DMS 273 (cell line): ENCODE measurements at regions not wholly inside any gene's neighbourhood (a gene's known extent, or its start where the extent isn't known, plus 50 kb on each side); places are given as distances from the start of the nearest gene placed in this dataset.
"Not testable (repeated sequence)": the region's sequence is repeated elsewhere in the genome, so short reads cannot be mapped to it uniquely, and the experiment has no call there.

Experiments
- DNase-seq: peaks from one replicate; lab custom pipeline; 2025; ENCODE audit not compliant: unreplicated experiment; lab: John Stamatoyannopoulos, UW

DNA sequence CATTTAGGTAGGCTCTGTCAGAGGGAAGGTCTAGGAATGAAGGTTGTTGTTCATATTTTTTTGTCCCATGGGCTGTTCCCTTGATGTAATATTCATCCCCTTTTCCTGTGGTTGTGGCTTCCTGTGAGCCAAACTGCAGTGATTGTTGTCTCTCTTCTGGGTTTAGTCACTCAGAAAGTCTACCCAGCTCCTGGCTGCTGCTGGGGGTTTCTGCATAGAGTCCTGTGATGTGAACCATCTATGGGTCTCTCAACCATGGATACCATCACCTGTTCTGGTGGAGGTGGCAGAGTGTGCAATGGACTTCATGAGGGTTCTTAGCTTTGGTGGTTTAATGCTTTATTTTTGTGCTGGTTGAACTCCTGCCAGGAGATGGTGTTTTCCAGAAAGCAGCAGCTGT is 122.8 kb downstream of the ZC4H2 start:
- DNase-seq: no peak

DNA sequence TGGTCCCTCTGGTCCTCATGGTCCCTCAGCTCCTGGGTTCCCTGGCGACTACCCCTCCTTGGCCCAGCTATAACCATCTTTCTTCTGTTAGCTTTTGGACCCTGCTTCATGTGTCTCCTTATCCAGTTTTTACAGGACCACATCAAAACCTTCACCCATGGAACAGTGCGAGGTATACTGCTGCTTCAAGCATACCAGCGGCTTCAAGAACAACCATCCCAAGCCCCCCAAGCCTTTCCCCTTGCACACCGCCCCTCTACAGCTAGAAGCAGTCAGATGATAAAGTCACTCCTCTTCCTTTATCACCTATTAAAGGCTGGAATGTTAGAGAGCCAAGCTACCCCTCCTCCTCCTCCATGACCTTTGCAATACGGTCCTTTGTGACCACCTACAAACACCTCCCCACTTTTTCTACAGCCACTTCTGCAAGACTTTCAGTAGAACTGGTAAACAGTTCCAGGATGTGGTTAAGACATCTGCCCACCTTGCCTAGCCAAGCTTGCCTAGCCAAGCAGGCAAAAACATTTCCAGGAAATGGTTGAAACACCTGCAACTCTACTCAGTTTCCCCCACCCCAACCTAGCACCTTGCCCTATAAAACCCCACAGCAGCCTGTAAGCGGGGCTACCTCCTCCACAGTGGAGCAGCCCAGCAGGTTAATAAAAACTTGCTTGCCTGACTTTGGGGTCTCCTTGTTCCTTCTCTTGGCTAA is 125.7 kb downstream of the ZC4H2 start:
- no peak for DNase-seq

DNA sequence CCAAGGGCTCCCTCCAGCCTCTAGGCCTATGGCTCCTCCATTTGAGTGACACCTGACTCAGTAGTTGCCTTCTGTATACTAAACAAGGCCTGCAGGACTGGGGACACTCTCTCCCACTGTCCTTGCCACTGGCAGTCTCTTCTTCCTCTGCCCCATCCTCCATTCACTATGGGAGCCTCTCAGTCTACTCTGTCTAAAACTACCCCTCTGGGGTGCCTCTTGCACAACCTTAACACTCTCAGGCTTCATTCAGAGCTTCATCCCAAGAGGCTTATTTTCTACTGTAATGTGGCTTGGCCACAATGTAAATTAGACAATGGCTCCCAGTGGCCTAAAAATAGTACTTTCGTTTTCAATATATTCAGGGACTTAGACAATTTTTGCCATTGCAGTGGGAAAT is 133.0 kb downstream of the ZC4H2 start:
- DNase-seq: no peak

DNA sequence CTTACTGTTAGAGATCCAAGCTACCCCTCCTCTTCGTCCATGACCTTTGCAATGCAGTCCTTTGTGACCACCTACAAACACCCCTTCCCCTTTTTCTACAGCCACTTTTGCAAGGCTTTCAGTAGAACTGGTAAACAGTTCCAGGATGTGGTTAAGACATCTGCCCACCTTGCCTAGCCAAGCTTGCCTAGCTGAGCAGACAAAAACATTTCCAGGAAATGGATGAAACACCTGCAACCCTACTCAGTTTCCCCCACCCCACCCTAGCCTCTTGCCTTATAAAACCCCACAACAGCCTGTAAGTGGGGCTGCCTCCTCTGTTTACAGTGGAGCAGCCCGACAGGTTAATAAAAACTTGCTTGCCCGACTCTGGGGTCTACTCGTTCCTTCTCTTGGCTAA is 133.8 kb downstream of the ZC4H2 start:
- no peak for DNase-seq

DNA sequence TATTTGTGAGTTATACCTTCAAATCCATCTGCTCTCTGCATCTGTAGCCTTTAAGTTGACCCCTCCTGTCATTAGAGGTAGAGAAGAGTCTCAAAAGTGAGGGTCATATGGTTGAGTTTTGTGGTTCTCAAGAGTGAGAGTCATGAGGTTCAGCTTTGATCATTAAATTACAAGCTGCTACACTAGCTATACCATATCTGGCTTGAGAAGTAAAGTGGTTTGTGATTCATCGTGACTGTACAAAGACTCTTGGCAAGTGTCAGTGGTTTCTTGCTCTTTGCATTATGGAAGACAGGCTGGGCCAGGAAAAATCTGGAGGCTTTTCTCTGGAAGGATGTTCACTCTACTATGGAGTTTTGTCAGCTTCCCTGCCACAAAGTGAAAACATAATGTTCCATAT is 170.6 kb downstream of the ZC4H2 start:
- no peak for DNase-seq

DNA sequence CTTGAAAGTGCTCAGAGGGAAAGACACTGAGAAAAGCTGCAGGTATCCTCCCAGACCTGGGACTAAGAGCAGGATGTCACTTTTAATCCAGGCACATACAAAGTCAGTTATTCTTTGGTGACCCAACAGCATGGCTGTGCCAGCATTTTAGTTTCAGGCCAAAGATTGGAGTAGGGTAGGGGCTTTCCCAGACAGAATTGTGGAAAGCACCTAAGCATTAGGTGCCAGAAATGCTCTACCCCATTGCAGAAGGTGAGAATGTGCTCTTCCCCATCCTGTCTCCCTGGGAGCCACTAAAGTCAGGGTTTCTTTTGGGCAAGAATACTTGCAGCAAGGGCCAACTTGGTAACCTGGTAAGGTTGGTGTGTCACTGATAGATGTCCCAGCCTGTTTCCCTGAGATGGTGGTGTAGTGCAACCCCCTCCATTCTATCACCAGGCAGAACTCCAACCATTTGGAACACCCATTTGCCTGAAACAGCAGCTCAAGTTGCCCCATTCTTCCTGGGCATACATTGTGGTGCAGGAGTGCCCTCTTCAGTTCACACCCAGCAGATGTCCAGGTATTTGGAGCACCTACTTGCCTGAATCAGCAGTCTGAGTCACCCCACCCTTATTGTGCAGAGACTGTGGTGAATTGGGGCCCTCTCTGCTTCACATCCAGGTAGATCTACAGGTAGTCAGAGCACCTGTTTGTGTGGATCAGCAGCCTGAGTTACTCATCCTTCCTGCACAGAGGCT is 183.5 kb downstream of the ZC4H2 start:
- DNase-seq: no peak

DNA sequence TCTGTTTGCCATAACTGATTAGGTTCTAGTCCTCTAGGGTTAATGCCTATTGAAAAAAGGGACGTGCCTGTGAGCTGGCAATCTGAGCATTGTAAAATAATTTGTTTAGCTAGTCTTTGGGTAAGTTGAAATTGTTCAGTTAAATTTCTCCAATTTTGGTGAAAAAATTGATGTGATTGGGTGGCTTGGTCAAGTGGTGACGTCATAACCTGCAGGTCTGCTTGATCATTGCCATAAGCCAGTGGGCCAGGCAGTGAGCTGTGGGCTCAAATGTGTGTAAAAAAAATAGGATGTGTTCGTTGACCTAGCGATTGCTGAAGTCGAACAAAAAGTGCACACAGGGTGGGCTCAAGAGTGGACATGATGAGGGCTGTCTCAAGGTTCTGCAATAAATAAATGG is 193.3 kb downstream of the ZC4H2 start:
- no peak for DNase-seq

DNA sequence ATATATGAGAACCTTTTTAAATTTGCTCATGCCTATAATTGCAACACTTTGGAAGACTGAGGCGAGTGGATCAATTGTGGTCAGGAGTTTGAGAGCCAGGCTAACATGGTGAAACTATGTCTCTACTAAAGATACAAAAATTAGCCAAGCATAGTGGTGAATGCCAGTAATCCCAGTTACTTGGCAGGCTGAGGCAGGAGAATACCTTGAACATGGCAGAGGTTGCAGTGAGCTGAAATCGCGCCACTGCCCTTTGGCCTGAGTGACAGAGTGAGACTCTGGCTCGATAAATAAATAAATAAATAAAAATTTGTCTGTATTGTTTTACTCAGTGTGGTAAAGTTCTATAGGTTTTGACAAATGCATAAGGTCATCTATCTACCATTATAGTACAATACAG is 218.2 kb downstream of the ZC4H2 start:
- DNase-seq: no peak

DNA sequence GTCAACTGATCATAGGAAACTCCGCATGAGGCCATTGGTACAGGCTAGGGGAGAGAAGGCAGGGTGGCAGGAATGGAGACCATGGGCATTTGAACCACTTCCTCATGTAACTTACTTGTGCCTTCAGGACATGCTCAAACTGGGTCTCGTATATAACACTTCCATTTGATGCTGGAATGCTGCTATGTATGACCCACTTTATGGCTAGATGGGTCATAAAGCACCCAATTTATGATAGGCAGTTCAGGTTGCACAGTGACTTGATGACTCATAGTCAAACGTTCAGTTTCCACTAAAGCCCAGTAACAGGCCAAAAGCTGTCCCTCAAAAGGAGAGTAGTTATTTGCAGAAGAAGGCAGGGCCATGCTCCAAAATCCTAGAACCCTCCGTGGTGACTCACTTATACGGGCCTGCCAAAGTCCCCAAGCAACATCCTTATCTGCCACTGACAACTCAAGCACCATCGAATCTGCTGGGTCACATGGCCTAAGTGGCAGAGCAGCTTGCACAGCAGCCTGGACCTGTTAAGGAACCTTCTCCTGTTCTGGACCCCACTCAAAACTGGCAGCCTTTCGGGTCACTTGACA is 236.4 kb downstream of the ZC4H2 start:
- no peak for DNase-seq

DNA sequence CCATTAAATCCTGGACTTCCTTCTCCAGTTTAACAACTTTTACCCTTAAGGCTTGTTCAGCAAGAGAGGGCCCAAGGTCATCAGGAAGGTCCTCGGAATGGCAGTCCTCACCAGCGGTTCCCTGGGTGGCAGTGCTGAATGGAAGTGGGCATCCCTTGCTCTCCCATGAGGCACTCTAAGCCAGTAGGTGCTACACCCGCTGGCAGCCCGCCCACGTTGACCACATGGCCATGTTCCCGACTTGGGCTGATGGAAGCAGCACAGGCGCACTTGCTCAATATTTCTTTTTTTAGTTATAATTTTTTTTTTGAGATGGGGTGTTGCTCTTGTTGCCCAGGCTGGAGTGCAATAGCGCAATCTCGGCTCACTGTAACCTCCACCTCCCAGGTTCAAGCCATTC is 277.9 kb downstream of the ZC4H2 start:
- no peak for DNase-seq

DNA sequence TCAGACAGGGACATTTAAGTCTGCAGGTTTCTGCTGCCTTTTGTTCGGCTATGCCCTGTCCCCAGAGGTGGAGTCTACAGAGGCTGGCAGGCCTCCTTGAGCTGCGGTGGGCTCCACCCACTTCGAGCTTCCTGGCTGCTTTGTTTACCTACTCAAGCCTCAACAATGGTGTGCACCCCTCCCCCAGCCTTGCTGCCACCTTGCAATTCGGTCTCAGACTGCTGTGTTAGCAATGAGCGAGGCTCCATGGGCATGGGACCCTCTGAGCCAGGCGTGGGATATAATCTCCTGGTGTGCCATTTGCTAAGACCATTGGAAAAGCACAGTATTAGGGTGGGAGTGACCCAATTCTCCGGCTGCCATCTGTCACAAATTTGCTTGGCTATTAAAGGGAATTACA is 280.9 kb downstream of the ZC4H2 start:
- DNase-seq: not testable (repeated sequence)

DNA sequence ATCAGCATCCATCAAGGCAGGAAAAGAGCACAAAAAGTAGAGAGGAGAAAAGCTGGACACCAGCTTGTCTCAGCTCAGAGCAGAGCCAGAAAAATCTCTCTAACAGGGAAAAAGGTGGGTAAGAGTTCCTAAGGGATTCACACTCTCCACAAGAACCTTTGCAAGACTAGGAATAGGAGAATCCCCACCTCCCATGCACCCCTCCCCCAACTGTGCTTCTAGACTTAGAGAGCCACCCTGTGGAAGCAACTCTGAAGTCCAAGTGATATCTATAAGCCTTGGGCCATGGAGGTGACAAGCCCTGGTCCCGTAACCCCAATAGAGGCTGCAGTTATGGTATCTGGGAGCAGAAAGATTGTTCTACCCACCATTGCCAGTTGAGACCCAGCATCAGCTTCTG is 267.6 kb upstream of the MTMR8 start:
- no peak for DNase-seq

DNA sequence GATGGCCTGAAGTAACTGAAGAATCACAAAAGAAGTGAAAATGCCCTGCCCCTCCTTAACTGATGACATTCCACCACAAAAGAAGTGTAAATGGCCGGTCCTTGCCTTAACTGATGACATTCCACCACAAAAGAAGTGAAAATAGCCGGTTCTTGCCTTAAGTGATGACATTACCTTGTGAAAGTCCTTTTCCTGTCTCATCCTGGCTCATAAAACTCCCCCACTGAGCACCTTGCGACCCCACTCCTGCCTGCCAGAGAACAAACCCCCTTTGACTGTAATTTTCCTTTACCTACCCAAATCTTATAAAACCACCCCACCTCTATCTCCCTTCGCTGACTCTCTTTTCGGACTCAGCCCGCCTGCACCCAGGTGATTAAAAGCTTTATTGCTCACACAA is 262.0 kb upstream of the MTMR8 start:
- DNase-seq: not testable (repeated sequence)

DNA sequence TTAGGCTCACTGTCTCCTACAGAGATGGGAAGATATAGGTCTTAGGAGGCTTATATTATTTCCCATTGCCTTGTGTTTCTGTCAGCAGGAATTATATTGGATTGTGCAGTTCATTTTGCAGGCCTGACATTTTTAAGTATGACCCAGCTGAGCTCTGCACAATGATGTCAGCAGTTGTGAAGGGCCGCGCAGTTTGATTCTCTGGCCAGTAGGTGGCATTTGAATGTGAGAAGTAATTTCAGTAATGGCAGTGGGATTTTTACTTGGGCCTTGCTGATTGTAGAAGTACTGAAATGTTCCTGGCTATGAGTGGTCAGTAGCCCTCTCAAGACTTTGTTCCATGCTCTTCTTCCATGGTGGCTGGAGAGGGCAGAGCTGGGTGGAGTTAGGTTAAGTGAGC is 247.2 kb upstream of the MTMR8 start:
- DNase-seq: peak; percentile 29
